HG03175 (cell line): ENCODE measurements at regions not wholly inside any gene's neighbourhood (a gene's known extent, or its start where the extent isn't known, plus 50 kb on each side); places are given as distances from the start of the nearest gene placed in this dataset.

Experiments used
- ATAC-seq: cut with Tn5 transposase; IDR thresholded peaks from one replicate; pipeline ENCODE4 v1.9.1; 2021; ENCODE audit warnings: mild to moderate bottlenecking, moderate library complexity; ENCODE audit not compliant: unreplicated experiment

- no peak for ATAC-seq
Observed at GRCh38 chr6:14646371-14646770, 528.8 kb downstream of the CD83 start.

- ATAC-seq, result no peak
Observed at GRCh38 chr6:14647357-14647756, 529.8 kb downstream of the CD83 start.

- no peak for ATAC-seq
Observed at GRCh38 chr6:14652536-14652935, 535.0 kb downstream of the CD83 start.

- ATAC-seq, result no peak
Observed at GRCh38 chr6:14655201-14656061, 537.9 kb downstream of the CD83 start.

GRCh38 chr6:14656078-14656521, 538.5 kb downstream of the CD83 start:
- ATAC-seq, result peak; percentile 45

- no peak for ATAC-seq
Observed at GRCh38 chr6:14656649-14657048, 539.1 kb downstream of the CD83 start.

- no peak for ATAC-seq
Observed at GRCh38 chr6:14658030-14658429, 540.5 kb downstream of the CD83 start.

- ATAC-seq, result no peak
Observed at GRCh38 chr6:14658886-14659561, 541.5 kb downstream of the CD83 start.

- ATAC-seq, result no peak
Observed at GRCh38 chr6:14659841-14660240, 542.3 kb downstream of the CD83 start.

GRCh38 chr6:14660806-14661579, 543.4 kb downstream of the CD83 start:
- ATAC-seq, result peak; percentile 41

- ATAC-seq, result no peak
Observed at GRCh38 chr6:14661691-14662090, 544.1 kb downstream of the CD83 start.

- ATAC-seq, result no peak
Observed at GRCh38 chr6:14664112-14664601, 546.6 kb downstream of the CD83 start.

- ATAC-seq, result no peak
Observed at GRCh38 chr6:14664621-14665315, 547.2 kb downstream of the CD83 start.

- no peak for ATAC-seq
Observed at GRCh38 chr6:14665827-14666724, 548.5 kb downstream of the CD83 start.

GRCh38 chr6:14670806-14671205, 553.2 kb downstream of the CD83 start:
- ATAC-seq, result no peak

- ATAC-seq, result no peak
Observed at GRCh38 chr6:14671261-14671681, 553.7 kb downstream of the CD83 start.

- no peak for ATAC-seq
Observed at GRCh38 chr6:14671937-14672336, 554.4 kb downstream of the CD83 start.

GRCh38 chr6:14673201-14673600, 555.6 kb downstream of the CD83 start:
- no peak for ATAC-seq

- no peak for ATAC-seq
Observed at GRCh38 chr6:14674458-14674857, 556.9 kb downstream of the CD83 start.
